ENCODE measurements at regions not wholly inside any gene's neighbourhood (a gene's known extent, or its start where the extent isn't known, plus 50 kb on each side); places are given as distances from the start of the nearest gene placed in this dataset.
"Not testable (repeated sequence)": the region's sequence is repeated elsewhere in the genome, so short reads cannot be mapped to it uniquely, and the experiment has no call there.

- in situ Hi-C loops (cut with MboI; ENCODE audit: low sequenced_read_pairs), result no loop called here
Observed at GRCh38 chr1:163471779-163472650, 150.3 kb downstream of the NUF2 start.

GRCh38 chr1:163472651-163473248 is 151.0 kb downstream of the NUF2 start:
- in situ Hi-C loops (cut with MboI; ENCODE audit: low sequenced_read_pairs), result no loop called here

DNA sequence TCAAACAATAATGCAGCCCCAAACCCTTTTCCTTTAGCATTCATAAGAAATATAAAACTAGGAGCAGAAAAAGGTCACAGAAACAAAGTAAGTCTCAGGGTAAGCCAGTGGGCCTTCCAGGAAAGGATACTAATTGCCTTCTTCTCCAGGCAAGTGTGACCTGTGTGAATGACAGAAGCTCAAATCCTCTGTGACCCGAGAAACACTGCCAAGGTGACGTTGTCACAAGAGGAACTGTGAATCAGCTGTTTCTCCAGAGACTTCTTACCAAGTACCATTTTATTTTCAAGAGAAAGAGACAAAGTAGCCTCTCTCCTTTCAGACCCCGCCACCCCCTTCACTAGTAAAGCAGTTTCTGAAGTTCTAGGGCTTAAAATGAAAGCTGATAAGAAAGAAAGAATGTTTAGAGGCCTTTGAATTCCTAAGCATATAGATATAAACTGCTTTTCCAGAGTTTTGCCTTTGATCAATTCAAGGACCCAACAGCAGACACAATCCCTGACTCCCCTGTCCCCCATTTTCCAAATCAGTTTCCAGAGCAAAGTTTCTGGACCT is 155.6 kb downstream of the NUF2 start:
- in situ Hi-C loops (cut with MboI; ENCODE audit: low sequenced_read_pairs), result no loop called here

DNA sequence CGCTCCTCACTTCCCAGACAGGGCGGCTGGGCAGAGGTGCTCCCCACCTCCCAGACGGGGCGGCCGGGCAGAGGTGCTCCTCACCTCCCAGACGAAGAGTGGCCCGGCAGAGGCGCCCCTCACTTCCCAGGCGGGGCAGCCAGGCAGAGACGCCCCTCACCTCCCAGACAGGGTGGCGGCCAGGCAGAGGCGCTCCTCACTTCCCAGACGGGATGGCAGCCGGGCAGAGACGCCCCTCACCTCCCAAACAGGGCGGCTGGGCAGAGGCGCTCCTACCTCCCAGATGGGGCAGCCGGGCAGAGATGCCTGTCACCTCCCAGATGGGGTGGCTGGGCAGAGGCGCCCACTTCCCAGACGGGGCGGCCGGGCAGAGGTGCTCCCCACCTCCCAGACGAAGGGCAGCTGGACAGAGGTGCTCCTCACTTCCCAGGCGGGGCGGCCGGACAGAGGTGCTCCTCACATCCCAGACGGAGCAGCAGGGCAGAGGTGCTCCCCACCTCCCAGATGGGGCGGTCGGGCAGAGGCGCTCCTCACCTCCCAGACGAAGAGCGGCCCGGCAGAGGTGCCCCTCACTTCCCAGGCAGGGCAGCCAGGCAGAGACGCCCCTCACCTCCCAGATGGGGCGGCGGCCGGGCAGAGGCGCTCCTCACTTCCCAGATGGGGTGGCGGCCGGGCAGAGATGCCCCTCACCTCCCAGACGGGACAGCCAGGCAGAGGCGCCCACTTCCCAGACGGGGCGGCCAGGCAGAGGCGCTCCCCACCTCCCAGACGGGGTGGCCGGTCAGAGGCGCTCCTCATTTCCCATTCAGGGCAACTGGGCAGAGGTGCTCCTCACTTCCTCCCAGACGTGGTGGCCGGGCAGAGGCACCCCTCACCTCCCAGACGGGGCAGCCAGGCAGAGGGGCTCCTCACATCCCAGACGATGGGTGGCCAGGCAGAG is 176.9 kb downstream of the NUF2 start:
- in situ Hi-C loops (cut with MboI; ENCODE audit: low sequenced_read_pairs), result not testable (repeated sequence)

DNA sequence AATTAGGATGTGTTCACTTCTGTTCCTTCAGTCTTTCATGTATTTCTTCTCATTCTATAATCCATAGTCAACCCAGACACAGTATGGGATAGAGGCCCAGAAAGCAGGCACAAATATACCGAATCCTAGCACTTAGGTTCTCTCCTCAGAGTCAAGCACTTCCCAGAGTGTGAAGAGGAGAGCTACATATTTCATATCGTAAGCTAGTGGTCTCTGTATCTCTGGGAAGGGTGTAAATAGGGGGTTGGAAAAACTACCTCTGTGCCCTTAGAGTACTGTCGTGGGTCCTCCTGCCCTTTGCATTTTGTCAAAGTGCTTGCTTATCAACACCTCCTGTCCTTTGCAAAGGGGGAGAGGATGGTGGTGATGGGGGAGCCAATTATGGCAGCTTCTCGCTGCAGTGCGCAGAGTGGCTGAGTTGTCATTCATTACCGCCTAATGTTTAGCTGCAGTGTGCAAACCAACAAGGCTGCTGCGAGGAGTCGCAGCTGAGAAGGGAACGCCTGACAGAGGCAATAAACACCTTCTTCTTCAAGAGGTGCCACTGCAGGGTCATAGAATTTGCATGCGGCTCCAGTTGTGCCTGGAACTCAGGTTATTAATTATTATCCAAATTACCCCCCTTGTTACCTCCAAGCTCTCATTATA is 182.7 kb downstream of the NUF2 start:
- in situ Hi-C loops (cut with MboI; ENCODE audit: low sequenced_read_pairs), result no loop called here

GRCh38 chr1:163509114-163509513 is 187.4 kb downstream of the NUF2 start:
- in situ Hi-C loops (cut with MboI; ENCODE audit: low sequenced_read_pairs), result no loop called here

DNA sequence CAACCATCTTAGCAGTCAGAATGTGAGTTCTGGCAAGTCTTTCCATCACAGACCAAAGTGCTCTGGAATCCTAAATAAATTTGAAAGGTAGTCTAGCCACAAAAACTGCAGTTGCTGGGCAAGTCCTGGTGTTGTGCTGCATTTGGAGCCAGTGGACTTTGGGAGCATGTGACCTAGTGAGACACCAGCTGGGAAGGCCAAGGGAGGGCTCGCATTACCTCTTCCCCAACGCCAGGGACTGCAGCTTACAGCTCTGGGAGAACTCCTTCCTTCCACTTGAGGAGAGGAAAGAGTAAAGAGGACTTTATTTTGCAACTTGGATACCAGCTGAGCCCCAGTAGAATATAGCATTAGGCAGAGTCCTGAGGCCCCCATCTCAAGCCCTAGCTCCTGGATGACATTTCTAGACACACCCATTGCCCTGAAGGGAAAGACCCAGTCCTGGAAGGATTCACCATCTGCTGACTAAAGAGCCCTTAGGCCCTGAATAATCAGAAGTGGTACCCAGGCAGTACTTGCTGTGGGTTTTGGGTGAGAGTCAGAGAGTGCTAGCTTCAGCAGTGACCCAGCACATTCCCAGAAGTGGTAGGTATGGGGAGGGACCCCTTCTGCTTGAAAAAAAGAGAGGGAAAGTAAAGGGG is 190.7 kb downstream of the NUF2 start:
- in situ Hi-C loops (cut with MboI; ENCODE audit: low sequenced_read_pairs), result no loop called here

GRCh38 chr1:163523375-163524029 is 201.7 kb downstream of the NUF2 start:
- in situ Hi-C loops (cut with MboI; ENCODE audit: low sequenced_read_pairs), result no loop called here

GRCh38 chr1:163528710-163529348 is 207.1 kb downstream of the NUF2 start:
- in situ Hi-C loops (cut with MboI; ENCODE audit: low sequenced_read_pairs), result no loop called here

- in situ Hi-C loops (cut with MboI; ENCODE audit: low sequenced_read_pairs), result no loop called here
Observed at GRCh38 chr1:163531345-163531744, 209.6 kb downstream of the NUF2 start.

DNA sequence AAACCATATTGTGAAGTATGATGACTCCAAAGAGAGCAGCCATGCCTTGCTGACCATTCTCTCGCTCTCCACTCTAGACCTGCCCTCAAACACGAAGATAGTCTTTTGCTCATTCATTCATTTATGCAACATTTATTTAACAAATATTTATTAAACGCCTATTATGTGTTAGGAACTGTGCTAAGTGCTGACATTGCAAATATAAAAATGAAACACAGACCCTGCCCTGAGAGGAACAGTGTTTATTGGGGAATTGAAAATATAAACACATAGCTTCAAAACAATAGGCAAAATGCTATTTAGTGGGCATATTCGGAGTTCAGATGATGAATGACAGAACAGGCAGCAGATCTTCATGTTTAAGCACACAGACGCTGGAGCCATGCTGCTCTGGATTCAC is 213.6 kb downstream of the NUF2 start:
- in situ Hi-C loops (cut with MboI; ENCODE audit: low sequenced_read_pairs), result no loop called here

GRCh38 chr1:163535807-163536206 is 214.1 kb downstream of the NUF2 start:
- in situ Hi-C loops (cut with MboI; ENCODE audit: low sequenced_read_pairs), result no loop called here

DNA sequence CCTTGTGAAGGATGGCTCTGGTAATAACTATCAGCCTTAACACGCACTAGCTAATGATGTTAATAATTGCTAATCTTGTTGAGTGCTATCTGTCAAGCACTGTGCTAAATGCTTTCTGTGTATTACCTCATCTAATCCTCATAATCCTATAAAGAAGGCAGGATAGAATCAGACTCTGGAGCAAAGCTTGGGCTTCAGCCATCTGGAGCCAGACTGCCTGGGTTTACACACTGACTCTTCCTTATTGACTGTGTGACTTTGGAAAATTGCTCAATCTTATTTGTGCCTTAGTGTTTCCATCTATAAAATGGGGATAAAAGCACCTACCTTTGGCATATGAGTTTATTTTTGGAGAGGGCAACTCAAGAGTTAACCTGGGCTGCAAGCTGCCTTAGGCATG is 216.1 kb downstream of the NUF2 start:
- in situ Hi-C loops (cut with MboI; ENCODE audit: low sequenced_read_pairs), result no loop called here

DNA sequence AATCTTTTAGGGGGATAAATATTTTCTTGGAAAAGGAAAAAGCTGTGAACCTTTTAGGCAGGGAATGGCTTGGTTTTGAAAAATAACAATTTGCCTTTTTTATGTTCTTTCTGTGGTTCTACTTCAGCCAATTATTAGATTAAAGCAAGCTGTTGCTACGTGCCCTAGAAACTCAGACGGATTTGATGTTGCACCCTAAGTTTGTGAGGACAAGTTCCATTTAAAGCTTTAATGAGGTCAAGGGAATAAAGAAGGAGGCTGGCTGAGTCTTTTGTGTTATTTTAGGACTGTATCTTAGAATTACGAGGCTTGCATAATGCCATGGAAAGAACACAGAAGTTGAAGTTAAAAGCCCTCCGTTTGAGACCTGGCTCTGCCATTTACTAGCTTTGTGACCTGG is 216.9 kb downstream of the NUF2 start:
- in situ Hi-C loops (cut with MboI; ENCODE audit: low sequenced_read_pairs), result no loop called here

DNA sequence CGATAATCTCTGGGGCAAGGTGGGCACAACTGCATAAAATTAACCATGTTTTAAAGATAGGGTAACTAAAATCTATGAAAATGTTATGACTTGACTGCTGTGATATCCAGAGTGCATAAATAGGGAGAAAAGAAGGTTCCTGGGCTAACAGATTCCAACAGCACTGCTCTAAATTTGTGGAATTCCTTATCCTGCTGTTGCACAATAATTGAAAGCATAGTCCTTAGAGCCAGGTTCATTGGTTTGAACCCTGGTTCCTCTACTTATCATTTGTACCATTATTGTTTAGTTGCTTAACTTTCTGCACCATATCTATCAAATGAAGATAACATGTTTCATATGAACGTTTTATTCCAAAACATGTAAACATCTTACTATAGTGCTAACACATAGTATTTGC is 219.0 kb downstream of the NUF2 start:
- in situ Hi-C loops (cut with MboI; ENCODE audit: low sequenced_read_pairs), result no loop called here

GRCh38 chr1:163544441-163544840 is 222.7 kb downstream of the NUF2 start:
- in situ Hi-C loops (cut with MboI; ENCODE audit: low sequenced_read_pairs), result no loop called here

- in situ Hi-C loops (cut with MboI; ENCODE audit: low sequenced_read_pairs), result no loop called here
Observed at GRCh38 chr1:163558162-163558561, 236.4 kb downstream of the NUF2 start.

DNA sequence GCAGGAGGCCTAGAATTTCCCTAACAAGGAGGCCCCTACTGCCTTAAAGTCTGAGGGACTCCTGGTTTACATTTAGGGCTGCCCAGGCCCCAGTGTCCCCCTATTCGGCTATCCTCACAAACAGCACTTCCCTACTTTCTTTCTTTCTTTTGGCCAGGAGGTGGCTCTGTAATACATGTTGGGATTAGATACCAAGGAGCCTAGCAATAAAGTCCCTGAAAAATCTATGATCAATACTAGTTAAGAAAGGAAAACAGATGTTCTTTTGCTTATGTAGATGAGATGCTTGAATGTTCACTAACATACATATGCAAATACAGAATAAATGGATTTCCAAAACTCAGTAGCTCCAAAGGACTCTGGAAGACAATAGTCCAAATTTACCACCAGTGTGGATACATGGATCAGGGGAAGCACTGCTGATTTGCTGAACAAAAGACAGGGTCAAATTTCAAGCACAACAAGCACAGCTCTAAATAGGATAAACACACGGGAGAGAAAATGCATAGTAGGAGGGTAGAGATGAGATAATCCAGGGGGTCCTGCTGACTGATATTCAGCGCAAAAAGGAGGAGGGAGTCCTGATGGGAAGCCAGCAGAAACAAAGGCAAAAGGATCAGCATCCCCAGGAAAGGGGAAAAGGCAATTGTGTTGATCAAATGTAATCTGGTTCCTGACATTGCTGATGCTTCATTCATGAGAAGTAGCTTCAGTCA is 240.0 kb downstream of the NUF2 start:
- in situ Hi-C loops (cut with MboI; ENCODE audit: low sequenced_read_pairs), result no loop called here

GRCh38 chr1:163562355-163562754 is 240.6 kb downstream of the NUF2 start:
- in situ Hi-C loops (cut with MboI; ENCODE audit: low sequenced_read_pairs), result no loop called here
